ENCODE measurements at regions not wholly inside any gene's neighbourhood (a gene's known extent, or its start where the extent isn't known, plus 50 kb on each side); places are given as distances from the start of the nearest gene placed in this dataset.
"Not testable (repeated sequence)": the region's sequence is repeated elsewhere in the genome, so short reads cannot be mapped to it uniquely, and the experiment has no call there.

GRCh38 chr10:18797286-18797685 lies 138.1 kb downstream of the ARL5B start:
- H3K27ac ChIP-seq = no peak overlapping the region
- POLR2A ChIA-PET (ENCODE audit: low non-redundant PET) = no interaction called here
- DNase-seq (ENCODE audit: low spot score) = no peak
- TF ChIP-seq CTCF (conservative IDR thresholded peaks at IDR 0.05; ENCODE audit: low read depth) = no peak
- CTCF ChIA-PET = no interaction called here

DNA sequence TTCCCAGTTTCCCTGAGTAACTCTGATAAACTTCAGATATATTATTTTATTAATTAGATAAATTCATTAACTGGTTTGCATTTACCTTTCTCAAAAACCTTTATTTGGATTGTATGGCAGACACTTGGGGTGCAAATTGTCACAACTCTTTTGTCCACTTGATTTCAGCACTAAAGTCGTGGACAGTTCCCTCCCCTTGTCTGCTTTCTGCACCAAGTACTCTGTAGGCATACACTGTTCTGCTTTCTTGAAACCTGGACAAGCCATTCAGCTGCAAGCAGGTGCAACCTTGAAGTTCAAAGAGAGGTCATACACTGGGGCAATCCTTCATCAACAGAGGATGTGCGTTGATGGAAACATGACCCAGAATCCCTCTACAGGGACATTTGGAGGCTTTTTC lies 162.9 kb downstream of the ARL5B start:
- TF ChIP-seq CTCF (conservative IDR thresholded peaks at IDR 0.05; ENCODE audit: low read depth) = no peak
- no peak overlapping the region for H3K27ac ChIP-seq
- CTCF ChIA-PET = no interaction called here
- DNase-seq (ENCODE audit: low spot score) = no peak
- POLR2A ChIA-PET (ENCODE audit: low non-redundant PET) = no interaction called here

- no peak for TF ChIP-seq CTCF (conservative IDR thresholded peaks at IDR 0.05; ENCODE audit: low read depth)
- DNase-seq (ENCODE audit: low spot score) = no peak
These were observed 170.0 kb downstream of the ARL5B start for GRCh38 chr10:18829259-18829658.

GRCh38 chr10:18830277-18830676 lies 171.0 kb downstream of the ARL5B start:
- POLR2A ChIA-PET (ENCODE audit: low non-redundant PET) = no interaction called here
- TF ChIP-seq CTCF (conservative IDR thresholded peaks at IDR 0.05; ENCODE audit: low read depth) = no peak
- CTCF ChIA-PET = interaction anchor here (0.6 kb wide), 1 partner anchor 14 kb away, joined by 3 read pairs; no protein-coding TSS in a partner anchor
- no peak for DNase-seq (ENCODE audit: low spot score)
- H3K27ac ChIP-seq = no peak overlapping the region

More at GRCh38 chr10:18829259-18829658, 170.0 kb downstream of the ARL5B start:
- POLR2A ChIA-PET (ENCODE audit: low non-redundant PET) = no interaction called here
- no peak overlapping the region for H3K27ac ChIP-seq
- CTCF ChIA-PET = no interaction called here

GRCh38 chr10:18856623-18857022 lies 192.0 kb upstream of the MALRD1 start:
- CTCF ChIA-PET; POLR2A ChIA-PET (ENCODE audit: low non-redundant PET); DNase-seq (ENCODE audit: low spot score); H3K27ac ChIP-seq: not testable (repeated sequence)

DNA sequence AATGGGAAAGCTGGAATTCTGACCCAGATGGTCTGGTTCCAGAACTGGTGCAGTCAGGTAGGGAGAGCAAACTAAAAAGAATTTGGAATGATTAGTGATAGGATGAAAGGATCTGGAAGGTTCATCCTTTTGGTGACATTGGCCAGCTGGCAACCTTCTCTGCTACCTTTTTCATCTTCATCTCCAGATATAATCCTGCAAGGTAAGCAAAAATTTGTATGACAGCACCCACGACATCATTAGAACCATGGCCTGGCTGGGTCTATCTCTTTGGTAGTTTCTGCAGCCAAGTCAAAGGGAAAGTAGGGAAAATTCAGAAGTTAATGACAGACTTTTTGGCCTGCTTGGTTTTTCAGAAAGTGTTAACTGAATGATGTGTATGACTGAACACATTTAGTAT lies 188.9 kb upstream of the MALRD1 start:
- H3K27ac ChIP-seq = no peak overlapping the region
- CTCF ChIA-PET = no interaction called here
- TF ChIP-seq CTCF (conservative IDR thresholded peaks at IDR 0.05; ENCODE audit: low read depth) = no peak
- POLR2A ChIA-PET (ENCODE audit: low non-redundant PET) = no interaction called here
- DNase-seq (ENCODE audit: low spot score) = no peak

DNA sequence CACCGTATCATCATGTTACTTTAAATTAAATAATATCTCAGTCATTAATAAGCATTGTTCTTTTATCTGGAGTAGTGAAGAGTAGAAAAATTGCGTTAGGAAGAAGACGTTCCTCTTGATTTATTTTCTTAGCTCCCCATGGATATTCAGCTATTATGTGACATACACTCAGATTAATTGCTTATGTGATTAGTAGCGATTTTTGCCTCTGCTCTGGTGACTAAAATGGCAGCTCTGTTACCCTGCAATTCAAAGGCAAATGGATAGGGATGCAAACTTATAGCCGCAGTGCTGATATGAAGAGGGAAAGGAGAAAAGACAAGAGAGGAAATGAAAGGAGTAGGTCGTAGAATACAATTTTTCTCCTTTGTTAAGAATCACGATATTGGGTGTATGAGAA lies 188.4 kb upstream of the MALRD1 start:
- no peak for TF ChIP-seq CTCF (conservative IDR thresholded peaks at IDR 0.05; ENCODE audit: low read depth)
- ChIA-PET CTCF (no interaction called here), POLR2A (ENCODE audit: low non-redundant PET) (no interaction called here)
- no peak for DNase-seq (ENCODE audit: low spot score)
- no peak overlapping the region for H3K27ac ChIP-seq
